ENCODE measurements at regions not wholly inside any gene's neighbourhood (a gene's known extent, or its start where the extent isn't known, plus 50 kb on each side); places are given as distances from the start of the nearest gene placed in this dataset.

DNA sequence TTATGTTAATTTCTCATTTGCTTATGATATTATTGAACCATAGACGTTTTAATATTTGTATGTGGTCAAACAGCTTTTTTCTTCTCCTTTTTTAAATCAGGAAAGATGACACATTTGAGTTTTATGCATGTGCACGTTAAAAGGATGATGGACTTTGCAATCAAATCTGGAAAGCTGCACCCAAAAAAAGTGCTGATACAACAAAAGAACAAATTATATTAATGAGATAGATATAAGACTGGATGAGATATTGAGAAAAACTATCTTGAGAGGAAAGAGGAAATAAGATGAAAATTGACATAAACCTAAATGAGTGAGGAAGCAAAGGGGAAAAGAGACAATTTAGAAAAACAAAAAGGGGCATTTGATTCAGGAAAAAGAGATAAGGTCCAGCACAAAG lies 96.4 kb upstream of the CBLN2 start:
- BruUV-seq (replicated peaks), result no TSS peak
- CTCF ChIA-PET, result no interaction called here
- no peak for FAIRE-seq

More for the DNA sequence above, 96.4 kb upstream of the CBLN2 start:
- Histone ChIP-seq H3K4me3 (replicated peaks in 1 of 3; ENCODE audit: insufficient read depth in 1 of 3, low read depth in 1 of 3, low read length in 3 of 3) (no peak overlapping the region), H2AFZ (ENCODE audit: low read depth, low read length) (no peak overlapping the region), H3K9me3 (replicated peaks; ENCODE audit: control insufficient read depth, insufficient read depth, low read length) (no peaks in the 10 kb centered on the region), H3K79me2 (ENCODE audit: control insufficient read depth, insufficient read depth, low read length) (no peaks in the 10 kb centered on the region), H3K9ac (replicated peaks; ENCODE audit: extremely low read depth, insufficient read depth, low read length) (no peak overlapping the region), H3K4me1 (ENCODE audit: control insufficient read depth, extremely low read depth, insufficient read depth, low read length) (no peaks in the 10 kb centered on the region), H3K27me3 (ENCODE audit: control insufficient read depth in 2 of 2, insufficient read depth in 2 of 2, low read length in 2 of 2) (no peaks in the 10 kb centered on the region), H4K20me1 (replicated peaks; ENCODE audit: control insufficient read depth, extremely low read depth, insufficient read depth, low read length) (no peaks in the 10 kb centered on the region), H3K4me2 (ENCODE audit: insufficient read depth, low read length) (no peak overlapping the region), H3K9me1 (replicated peaks; ENCODE audit: control insufficient read depth, extremely low read depth, insufficient read depth, low read length) (no peaks in the 10 kb centered on the region), H3K36me3 (ENCODE audit: control insufficient read depth in 2 of 2, extremely low read depth in 1 of 2, insufficient read depth in 2 of 2, low read length in 2 of 2) (no peaks in the 10 kb centered on the region), H3K27ac (ENCODE audit: insufficient read depth, low read depth, low read length) (no peak overlapping the region)
- POLR2A ChIA-PET, result no interaction called here
- TF ChIP-seq MYC (IDR thresholded peaks at IDR 0.05; ENCODE audit: low read depth, low read length) (no peak), GATA2 (IDR thresholded peaks at IDR 0.05; ENCODE audit: insufficient read depth, insufficient read length, low read depth, low read length) (no peak), CTCF (IDR thresholded peaks at IDR 0.05; ENCODE audit: extremely low read depth in 1 of 2, insufficient read depth in 1 of 2, low read depth in 1 of 2, low read length in 2 of 2) (no peak), EZH2 (IDR thresholded peaks at IDR 0.05; ENCODE audit: borderline replicate concordance, low read depth, low read length, severe bottlenecking) (no peak), JUN (IDR thresholded peaks at IDR 0.05; ENCODE audit: borderline replicate concordance, insufficient read depth, insufficient read length, low read depth) (no peak), FOS (IDR thresholded peaks at IDR 0.05; ENCODE audit: borderline replicate concordance, insufficient read depth, low read length) (no peak), POLR2A (IDR thresholded peaks at IDR 0.05; ENCODE audit: low read depth, low read length) (no peak), MAX (IDR thresholded peaks at IDR 0.05; ENCODE audit: insufficient read depth, insufficient read length) (no peak), POLR2AphosphoS5 (IDR thresholded peaks at IDR 0.05; ENCODE audit: insufficient read depth, low read depth, low read length) (no peak)
- no peak for DNase-seq (ENCODE audit: low read depth, low spot score)
- dilution Hi-C loops (cut with MboI; ENCODE audit: extremely low pct_ligation_motif_present, low sequenced_read_pairs), result no loop called here
- intact Hi-C loops (cut with micrococcal nuclease), result no loop called here

Measured in endothelial cell of umbilical vein (primary cell).